ENCODE measurements at regions not wholly inside any gene's neighbourhood (a gene's known extent, or its start where the extent isn't known, plus 50 kb on each side); places are given as distances from the start of the nearest gene placed in this dataset.

DNA sequence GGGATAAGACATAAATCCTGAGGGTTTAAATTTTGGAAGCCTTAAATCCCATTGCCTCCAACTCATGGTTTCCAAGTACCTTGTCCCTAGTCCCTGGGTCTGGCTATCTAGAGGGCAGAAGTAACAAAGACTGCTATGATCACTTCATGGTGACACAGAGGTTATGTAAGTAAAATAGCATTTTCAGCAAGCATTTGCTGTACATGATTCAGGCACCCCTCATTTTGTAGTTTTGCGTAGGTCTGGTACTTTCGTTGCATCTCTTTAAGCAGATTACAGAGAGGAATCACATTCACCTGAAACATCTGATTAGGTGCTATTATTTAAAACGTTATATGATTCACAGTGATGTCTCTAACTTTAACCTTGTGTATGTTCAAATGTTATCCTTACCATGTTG is 480.1 kb downstream of the XIRP2 start:
- no peak for DNase-seq (ENCODE audit: low read depth)
- no peak overlapping the region for H3K4me3 ChIP-seq (ENCODE audit: low read depth, low read length)
- TF ChIP-seq, protein P1, sequence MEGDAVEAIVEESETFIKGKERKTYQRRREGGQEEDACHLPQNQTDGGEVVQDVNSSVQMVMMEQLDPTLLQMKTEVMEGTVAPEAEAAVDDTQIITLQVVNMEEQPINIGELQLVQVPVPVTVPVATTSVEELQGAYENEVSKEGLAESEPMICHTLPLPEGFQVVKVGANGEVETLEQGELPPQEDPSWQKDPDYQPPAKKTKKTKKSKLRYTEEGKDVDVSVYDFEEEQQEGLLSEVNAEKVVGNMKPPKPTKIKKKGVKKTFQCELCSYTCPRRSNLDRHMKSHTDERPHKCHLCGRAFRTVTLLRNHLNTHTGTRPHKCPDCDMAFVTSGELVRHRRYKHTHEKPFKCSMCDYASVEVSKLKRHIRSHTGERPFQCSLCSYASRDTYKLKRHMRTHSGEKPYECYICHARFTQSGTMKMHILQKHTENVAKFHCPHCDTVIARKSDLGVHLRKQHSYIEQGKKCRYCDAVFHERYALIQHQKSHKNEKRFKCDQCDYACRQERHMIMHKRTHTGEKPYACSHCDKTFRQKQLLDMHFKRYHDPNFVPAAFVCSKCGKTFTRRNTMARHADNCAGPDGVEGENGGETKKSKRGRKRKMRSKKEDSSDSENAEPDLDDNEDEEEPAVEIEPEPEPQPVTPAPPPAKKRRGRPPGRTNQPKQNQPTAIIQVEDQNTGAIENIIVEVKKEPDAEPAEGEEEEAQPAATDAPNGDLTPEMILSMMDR (IDR thresholded peaks at IDR 0.05; ENCODE audit: insufficient read depth, low read depth, low read length, missing control alignments) = no peak

DNA sequence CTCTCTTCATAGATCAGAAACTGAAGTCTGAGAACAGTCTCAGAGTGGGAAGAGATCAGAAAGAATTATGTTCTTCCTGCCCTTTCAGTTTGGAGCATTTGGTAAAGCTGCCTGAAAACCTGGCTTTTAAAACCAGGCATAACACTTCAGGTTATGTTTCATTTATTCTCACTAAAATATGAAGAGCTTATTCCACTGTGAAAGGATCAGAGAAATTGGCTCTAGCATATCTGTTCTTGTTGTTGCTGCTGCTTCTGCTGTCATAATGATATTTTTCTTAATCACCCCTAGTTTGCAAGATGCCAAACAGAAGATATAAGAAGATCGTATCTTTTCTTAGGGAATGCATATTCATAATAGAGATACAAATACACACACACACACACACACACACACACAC is 476.9 kb downstream of the XIRP2 start:
- TF ChIP-seq, protein P1 (IDR thresholded peaks at IDR 0.05; ENCODE audit: insufficient read depth, low read depth, low read length, missing control alignments) = no peak
- no peak for DNase-seq (ENCODE audit: low read depth)

DNA sequence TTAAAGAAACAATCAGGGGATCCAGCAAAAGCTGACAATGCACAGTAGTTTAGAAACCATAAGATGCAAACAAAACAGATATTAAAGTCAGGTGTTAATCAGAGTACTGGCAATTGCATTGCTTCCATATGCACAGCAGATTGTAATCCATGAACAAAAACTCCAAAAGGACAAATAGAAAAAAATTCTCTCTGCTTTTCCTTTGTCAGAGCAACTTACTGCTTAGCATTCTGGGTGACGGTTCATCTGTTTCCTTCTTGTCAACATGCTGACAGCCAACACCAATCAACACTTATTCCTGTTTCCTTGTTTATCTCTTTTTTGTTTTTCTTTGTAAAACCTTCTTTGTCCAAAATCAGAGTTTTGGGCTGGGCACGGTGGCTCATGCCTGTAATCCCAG is 473.1 kb downstream of the XIRP2 start:
- no peak overlapping the region for H3K4me3 ChIP-seq (ENCODE audit: low read depth, low read length)
- TF ChIP-seq, protein P1 (IDR thresholded peaks at IDR 0.05; ENCODE audit: insufficient read depth, low read depth, low read length, missing control alignments) = no peak
- no peak for DNase-seq (ENCODE audit: low read depth)

More for the DNA sequence above, 476.9 kb downstream of the XIRP2 start:
- no peak overlapping the region for H3K4me3 ChIP-seq (ENCODE audit: low read depth, low read length)

DNA sequence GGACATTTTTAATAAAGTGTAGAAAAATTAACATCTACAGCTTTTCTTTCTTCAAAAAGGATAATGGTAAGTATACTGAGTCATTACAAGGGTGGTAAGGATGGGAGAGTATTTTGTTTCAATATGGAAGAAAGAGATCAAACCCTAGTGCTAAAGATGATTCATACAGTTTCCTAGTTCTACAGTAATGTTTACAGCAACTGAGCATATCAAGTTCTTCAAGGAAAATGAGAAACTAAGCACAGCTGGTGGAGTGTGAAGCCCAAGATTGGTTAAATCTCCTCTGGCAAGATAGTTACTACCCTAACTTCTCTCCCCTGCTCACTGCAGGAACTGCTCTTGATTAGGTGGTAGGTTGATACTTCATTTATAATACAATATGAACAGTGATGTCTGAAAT is 467.5 kb downstream of the XIRP2 start:
- no peak for DNase-seq (ENCODE audit: low read depth)
- TF ChIP-seq, protein P1 (IDR thresholded peaks at IDR 0.05; ENCODE audit: insufficient read depth, low read depth, low read length, missing control alignments) = no peak
- H3K4me3 ChIP-seq (ENCODE audit: low read depth, low read length) = no peak overlapping the region

DNA sequence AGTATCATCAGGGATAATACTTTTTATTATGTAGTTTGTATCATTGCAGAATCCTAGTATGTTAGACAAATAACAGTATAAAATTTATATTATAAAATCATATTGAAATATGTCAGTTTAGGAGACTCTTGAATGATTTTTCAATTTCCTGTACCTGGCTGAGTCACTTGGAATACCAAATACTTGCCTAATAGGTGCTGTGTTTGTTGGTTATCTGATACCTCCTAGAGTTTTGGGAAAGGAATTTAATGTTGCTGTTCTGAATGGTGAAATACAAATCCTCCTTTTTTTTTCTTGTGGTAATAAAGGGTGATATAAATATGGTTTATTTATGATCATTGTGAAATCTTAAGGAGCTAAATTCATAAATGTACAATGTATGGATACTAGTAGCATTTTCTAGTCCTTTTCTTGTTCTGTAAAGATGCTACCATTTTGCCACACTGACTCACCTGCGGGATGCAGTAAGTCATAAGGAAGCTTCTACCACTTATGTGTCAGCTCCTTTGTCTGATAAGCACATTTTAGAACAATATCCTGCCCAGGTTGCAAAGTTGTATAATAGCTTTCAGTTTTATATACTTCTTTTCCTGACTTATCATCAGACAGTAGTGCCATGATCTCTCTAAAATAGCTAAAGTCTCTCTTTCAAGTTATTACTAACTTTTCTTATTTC is 465.5 kb downstream of the XIRP2 start:
- no peak overlapping the region for H3K4me3 ChIP-seq (ENCODE audit: low read depth, low read length)
- no peak for DNase-seq (ENCODE audit: low read depth)
- TF ChIP-seq, protein P1 (IDR thresholded peaks at IDR 0.05; ENCODE audit: insufficient read depth, low read depth, low read length, missing control alignments) = no peak

DNA sequence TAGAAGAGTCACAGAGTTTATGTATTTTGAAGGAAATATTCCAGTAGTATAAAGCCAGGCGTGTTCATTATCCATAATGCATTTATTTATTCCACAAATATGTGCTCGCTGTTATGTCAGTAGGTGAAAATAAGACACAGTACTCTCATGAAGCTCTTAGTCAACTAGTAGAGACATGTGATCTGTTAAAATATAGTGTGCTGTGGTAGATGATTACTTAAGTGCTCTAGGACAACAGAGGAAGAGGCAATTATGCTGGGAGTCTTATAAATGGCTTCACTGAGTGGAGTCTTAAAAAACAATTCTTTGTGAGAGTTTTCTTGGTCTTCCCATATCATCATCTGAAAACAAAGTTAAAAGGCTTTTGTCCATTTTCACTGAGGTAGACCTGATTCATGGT is 457.3 kb downstream of the XIRP2 start:
- TF ChIP-seq, protein P1 (IDR thresholded peaks at IDR 0.05; ENCODE audit: insufficient read depth, low read depth, low read length, missing control alignments) = no peak
- DNase-seq (ENCODE audit: low read depth) = no peak
- H3K4me3 ChIP-seq (ENCODE audit: low read depth, low read length) = no peak overlapping the region

DNA sequence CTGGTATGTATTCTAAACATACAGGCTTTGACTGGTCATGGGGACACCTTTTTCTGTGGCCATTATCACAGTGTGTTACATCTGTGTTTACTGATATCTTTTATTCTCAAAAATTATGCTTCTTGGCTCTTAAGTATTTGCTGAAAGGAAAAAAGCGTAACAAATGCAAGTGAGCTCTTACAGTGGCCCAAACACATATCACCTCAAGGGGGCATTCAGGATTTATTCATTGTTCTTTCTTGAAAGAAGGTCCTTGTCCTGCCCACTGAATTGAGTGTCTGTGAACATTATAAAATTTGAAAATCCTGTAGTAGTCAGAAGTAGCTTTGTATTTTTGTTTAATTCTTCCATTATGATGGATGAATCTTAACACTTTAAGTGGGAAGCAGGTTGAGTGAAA is 454.5 kb downstream of the XIRP2 start:
- TF ChIP-seq, protein P1 (IDR thresholded peaks at IDR 0.05; ENCODE audit: insufficient read depth, low read depth, low read length, missing control alignments) = no peak
- no peak overlapping the region for H3K4me3 ChIP-seq (ENCODE audit: low read depth, low read length)
- no peak for DNase-seq (ENCODE audit: low read depth)
